ENCODE measurements at regions not wholly inside any gene's neighbourhood (a gene's known extent, or its start where the extent isn't known, plus 50 kb on each side); places are given as distances from the start of the nearest gene placed in this dataset.

DNA sequence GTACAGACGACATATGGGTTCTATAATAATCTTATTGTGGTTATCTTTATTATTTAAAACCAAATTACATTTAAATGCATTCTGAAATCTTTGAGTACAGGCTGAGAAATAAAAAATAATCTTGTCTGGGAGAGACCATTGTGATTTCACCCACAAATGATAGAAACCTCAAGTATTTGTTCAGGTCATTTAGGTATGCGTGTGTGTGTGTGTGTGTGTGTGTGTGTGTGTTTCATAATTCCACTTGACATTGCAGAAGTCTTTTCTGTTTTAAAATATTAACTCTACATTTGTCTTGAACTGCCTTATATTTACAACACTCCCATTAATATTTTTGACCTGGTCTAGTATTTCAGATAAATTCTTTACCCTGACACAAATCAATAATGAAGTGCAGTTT is 126.9 kb downstream of the SPRY2 start (continued):
- TF ChIP-seq, protein P1, sequence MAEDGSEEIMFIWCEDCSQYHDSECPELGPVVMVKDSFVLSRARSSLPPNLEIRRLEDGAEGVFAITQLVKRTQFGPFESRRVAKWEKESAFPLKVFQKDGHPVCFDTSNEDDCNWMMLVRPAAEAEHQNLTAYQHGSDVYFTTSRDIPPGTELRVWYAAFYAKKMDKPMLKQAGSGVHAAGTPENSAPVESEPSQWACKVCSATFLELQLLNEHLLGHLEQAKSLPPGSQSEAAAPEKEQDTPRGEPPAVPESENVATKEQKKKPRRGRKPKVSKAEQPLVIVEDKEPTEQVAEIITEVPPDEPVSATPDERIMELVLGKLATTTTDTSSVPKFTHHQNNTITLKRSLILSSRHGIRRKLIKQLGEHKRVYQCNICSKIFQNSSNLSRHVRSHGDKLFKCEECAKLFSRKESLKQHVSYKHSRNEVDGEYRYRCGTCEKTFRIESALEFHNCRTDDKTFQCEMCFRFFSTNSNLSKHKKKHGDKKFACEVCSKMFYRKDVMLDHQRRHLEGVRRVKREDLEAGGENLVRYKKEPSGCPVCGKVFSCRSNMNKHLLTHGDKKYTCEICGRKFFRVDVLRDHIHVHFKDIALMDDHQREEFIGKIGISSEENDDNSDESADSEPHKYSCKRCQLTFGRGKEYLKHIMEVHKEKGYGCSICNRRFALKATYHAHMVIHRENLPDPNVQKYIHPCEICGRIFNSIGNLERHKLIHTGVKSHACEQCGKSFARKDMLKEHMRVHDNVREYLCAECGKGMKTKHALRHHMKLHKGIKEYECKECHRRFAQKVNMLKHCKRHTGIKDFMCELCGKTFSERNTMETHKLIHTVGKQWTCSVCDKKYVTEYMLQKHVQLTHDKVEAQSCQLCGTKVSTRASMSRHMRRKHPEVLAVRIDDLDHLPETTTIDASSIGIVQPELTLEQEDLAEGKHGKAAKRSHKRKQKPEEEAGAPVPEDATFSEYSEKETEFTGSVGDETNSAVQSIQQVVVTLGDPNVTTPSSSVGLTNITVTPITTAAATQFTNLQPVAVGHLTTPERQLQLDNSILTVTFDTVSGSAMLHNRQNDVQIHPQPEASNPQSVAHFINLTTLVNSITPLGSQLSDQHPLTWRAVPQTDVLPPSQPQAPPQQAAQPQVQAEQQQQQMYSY (CRISPR knock-in tag; IDR thresholded peaks at IDR 0.05) = no peak
- TF ChIP-seq ZNF121 (CRISPR knock-in tag; IDR thresholded peaks at IDR 0.05) = no peak
- TF ChIP-seq MYBL2 (CRISPR knock-in tag; IDR thresholded peaks at IDR 0.05) = no peak

DNA sequence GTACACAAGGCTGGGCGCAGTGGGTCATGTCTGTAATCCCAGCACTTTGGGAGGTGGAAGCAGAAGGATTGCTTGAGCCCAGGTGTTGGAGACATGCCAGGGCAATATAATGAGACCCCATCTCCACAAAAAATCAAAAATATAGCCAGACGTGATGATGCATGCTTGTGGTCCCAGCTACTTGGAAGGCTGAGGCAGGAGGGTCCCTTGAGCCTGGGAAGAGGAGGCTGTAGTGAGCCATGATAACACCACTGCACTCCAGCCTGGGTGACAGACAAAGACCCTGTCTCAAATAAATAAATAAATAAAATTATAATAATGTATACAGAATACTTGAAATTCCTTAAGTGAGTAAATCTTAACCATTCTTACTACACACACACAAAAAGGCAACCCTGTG is 127.7 kb downstream of the SPRY2 start:
- POLR2A ChIA-PET = no interaction called here
- Mint-ChIP-seq H3K9me3 (no peaks in the 10 kb centered on the region), H3K4me1 (peaks cover 42% of the 10 kb centered on the region), H3K27ac (no peak overlapping the region), H3K36me3 (no peaks in the 10 kb centered on the region), H3K27me3 (ENCODE audit: low read depth) (no peaks in the 10 kb centered on the region), H3K4me3 (no peak overlapping the region)
- TF ChIP-seq RELA (CRISPR knock-in tag; IDR thresholded peaks at IDR 0.05; ENCODE audit: borderline replicate concordance) = no peak
- TF ChIP-seq, protein P2, sequence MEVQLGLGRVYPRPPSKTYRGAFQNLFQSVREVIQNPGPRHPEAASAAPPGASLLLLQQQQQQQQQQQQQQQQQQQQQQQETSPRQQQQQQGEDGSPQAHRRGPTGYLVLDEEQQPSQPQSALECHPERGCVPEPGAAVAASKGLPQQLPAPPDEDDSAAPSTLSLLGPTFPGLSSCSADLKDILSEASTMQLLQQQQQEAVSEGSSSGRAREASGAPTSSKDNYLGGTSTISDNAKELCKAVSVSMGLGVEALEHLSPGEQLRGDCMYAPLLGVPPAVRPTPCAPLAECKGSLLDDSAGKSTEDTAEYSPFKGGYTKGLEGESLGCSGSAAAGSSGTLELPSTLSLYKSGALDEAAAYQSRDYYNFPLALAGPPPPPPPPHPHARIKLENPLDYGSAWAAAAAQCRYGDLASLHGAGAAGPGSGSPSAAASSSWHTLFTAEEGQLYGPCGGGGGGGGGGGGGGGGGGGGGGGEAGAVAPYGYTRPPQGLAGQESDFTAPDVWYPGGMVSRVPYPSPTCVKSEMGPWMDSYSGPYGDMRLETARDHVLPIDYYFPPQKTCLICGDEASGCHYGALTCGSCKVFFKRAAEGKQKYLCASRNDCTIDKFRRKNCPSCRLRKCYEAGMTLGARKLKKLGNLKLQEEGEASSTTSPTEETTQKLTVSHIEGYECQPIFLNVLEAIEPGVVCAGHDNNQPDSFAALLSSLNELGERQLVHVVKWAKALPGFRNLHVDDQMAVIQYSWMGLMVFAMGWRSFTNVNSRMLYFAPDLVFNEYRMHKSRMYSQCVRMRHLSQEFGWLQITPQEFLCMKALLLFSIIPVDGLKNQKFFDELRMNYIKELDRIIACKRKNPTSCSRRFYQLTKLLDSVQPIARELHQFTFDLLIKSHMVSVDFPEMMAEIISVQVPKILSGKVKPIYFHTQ (CRISPR knock-in tag; IDR thresholded peaks at IDR 0.05) = no peak
- TF ChIP-seq KAT7 (CRISPR knock-in tag; IDR thresholded peaks at IDR 0.05; ENCODE audit: borderline replicate concordance) = no peak
- TF ChIP-seq ZNF219 (CRISPR knock-in tag; IDR thresholded peaks at IDR 0.05; ENCODE audit: borderline replicate concordance) = no peak
- TF ChIP-seq, protein P3, sequence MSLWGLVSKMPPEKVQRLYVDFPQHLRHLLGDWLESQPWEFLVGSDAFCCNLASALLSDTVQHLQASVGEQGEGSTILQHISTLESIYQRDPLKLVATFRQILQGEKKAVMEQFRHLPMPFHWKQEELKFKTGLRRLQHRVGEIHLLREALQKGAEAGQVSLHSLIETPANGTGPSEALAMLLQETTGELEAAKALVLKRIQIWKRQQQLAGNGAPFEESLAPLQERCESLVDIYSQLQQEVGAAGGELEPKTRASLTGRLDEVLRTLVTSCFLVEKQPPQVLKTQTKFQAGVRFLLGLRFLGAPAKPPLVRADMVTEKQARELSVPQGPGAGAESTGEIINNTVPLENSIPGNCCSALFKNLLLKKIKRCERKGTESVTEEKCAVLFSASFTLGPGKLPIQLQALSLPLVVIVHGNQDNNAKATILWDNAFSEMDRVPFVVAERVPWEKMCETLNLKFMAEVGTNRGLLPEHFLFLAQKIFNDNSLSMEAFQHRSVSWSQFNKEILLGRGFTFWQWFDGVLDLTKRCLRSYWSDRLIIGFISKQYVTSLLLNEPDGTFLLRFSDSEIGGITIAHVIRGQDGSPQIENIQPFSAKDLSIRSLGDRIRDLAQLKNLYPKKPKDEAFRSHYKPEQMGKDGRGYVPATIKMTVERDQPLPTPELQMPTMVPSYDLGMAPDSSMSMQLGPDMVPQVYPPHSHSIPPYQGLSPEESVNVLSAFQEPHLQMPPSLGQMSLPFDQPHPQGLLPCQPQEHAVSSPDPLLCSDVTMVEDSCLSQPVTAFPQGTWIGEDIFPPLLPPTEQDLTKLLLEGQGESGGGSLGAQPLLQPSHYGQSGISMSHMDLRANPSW (CRISPR knock-in tag; conservative IDR thresholded peaks at IDR 0.05; ENCODE audit: low read depth) = no peak
- TF ChIP-seq JAZF1 (CRISPR knock-in tag; IDR thresholded peaks at IDR 0.05) = no peak
- TF ChIP-seq, protein P4, sequence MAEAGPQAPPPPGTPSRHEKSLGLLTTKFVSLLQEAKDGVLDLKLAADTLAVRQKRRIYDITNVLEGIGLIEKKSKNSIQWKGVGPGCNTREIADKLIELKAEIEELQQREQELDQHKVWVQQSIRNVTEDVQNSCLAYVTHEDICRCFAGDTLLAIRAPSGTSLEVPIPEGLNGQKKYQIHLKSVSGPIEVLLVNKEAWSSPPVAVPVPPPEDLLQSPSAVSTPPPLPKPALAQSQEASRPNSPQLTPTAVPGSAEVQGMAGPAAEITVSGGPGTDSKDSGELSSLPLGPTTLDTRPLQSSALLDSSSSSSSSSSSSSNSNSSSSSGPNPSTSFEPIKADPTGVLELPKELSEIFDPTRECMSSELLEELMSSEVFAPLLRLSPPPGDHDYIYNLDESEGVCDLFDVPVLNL (CRISPR knock-in tag; IDR thresholded peaks at IDR 0.05; ENCODE audit: borderline replicate concordance, low read depth) = no peak
- TF ChIP-seq, protein P5, sequence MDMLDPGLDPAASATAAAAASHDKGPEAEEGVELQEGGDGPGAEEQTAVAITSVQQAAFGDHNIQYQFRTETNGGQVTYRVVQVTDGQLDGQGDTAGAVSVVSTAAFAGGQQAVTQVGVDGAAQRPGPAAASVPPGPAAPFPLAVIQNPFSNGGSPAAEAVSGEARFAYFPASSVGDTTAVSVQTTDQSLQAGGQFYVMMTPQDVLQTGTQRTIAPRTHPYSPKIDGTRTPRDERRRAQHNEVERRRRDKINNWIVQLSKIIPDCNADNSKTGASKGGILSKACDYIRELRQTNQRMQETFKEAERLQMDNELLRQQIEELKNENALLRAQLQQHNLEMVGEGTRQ (CRISPR knock-in tag; IDR thresholded peaks at IDR 0.05) = no peak
- no peak for TF ChIP-seq NR1H2 (CRISPR knock-in tag; IDR thresholded peaks at IDR 0.05)
- no peak for TF ChIP-seq ZNF396 (CRISPR knock-in tag; IDR thresholded peaks at IDR 0.05; ENCODE audit: borderline replicate concordance)
- TF ChIP-seq, protein P6, sequence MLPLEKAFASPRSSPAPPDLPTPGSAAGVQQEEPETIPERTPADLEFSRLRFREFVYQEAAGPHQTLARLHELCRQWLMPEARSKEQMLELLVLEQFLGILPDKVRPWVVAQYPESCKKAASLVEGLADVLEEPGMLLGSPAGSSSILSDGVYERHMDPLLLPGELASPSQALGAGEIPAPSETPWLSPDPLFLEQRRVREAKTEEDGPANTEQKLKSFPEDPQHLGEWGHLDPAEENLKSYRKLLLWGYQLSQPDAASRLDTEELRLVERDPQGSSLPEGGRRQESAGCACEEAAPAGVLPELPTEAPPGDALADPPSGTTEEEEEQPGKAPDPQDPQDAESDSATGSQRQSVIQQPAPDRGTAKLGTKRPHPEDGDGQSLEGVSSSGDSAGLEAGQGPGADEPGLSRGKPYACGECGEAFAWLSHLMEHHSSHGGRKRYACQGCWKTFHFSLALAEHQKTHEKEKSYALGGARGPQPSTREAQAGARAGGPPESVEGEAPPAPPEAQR (CRISPR knock-in tag; IDR thresholded peaks at IDR 0.05) = no peak
- no peak for TF ChIP-seq ZNF423 (CRISPR knock-in tag; IDR thresholded peaks at IDR 0.05)
- CTCF ChIA-PET = no interaction called here
- no peak for ATAC-seq
- no peak for DNase-seq (ENCODE audit: low spot score)
